Loucy (cell line): ENCODE measurements at regions not wholly inside any gene's neighbourhood (a gene's known extent, or its start where the extent isn't known, plus 50 kb on each side); places are given as distances from the start of the nearest gene placed in this dataset.
"Not testable (repeated sequence)": the region's sequence is repeated elsewhere in the genome, so short reads cannot be mapped to it uniquely, and the experiment has no call there.

Source experiments
- CTCF ChIP-seq: fragments of 200-600 bp; sonication (generic); conservative IDR thresholded peaks from 2 replicates; pipeline ENCODE4 v1.5.1; 2014; ENCODE audit warnings: mild to moderate bottlenecking, antibody characterized with exemption, low read length
- EZH2phosphoT487 ChIP-seq: fragments of 200-600 bp; IDR thresholded peaks from 2 replicates; pipeline ENCODE4 v1.6.1; 2018; ENCODE audit warnings: antibody characterized with exemption, mild to moderate bottlenecking, moderate library complexity, borderline replicate concordance

GRCh38 chr16:49962566-49962965 is 62.5 kb upstream of the CNEP1R1 start:
- TF ChIP-seq CTCF, EZH2phosphoT487: not testable (repeated sequence)
